Chondrocyte (in vitro differentiated cells): ENCODE measurements at regions not wholly inside any gene's neighbourhood (a gene's known extent, or its start where the extent isn't known, plus 50 kb on each side); places are given as distances from the start of the nearest gene placed in this dataset.

Experiments
- DNase-seq: peaks from one replicate; pipeline ENCODE4 v3.0.0; 2021; ENCODE audit warnings: mixed read lengths, low spot score
- H3K27ac Mint-ChIP-seq: one replicate; pipeline ENCODE4 v1.8.0; 2021; ENCODE audit warnings: mild to moderate bottlenecking, moderate library complexity, mixed read lengths; ENCODE audit not compliant: unreplicated experiment
- H3K27me3 Mint-ChIP-seq: 2 replicates; pipeline ENCODE4 v1.8.0; 2021; ENCODE audit warnings: low read depth, mixed read lengths
- H3K36me3 Mint-ChIP-seq: 2 replicates; pipeline ENCODE4 v1.8.0; 2021; ENCODE audit warnings: low read depth, mixed read lengths
- H3K4me1 Mint-ChIP-seq: 2 replicates; pipeline ENCODE4 v1.8.0; 2021; ENCODE audit warnings: low read depth, mild to moderate bottlenecking, mixed read lengths
- H3K4me3 Mint-ChIP-seq: one replicate; pipeline ENCODE4 v1.8.0; 2021; ENCODE audit warnings: mild to moderate bottlenecking, moderate library complexity, mixed read lengths; ENCODE audit not compliant: unreplicated experiment
- H3K9me3 Mint-ChIP-seq: 2 replicates; pipeline ENCODE4 v1.8.0; 2021; ENCODE audit warnings: low read depth, mixed read lengths
- TF ChIP-seq, protein P1 (sequence below): fragments of 200-600 bp; sonication (generic); IDR thresholded peaks from 2 replicates; pipeline ENCODE4 v1.5.0; 2021; ENCODE audit warnings: antibody characterized with exemption, mild to moderate bottlenecking, moderate library complexity

- no peak overlapping the region for H3K4me3 Mint-ChIP-seq
- TF ChIP-seq, protein P1, sequence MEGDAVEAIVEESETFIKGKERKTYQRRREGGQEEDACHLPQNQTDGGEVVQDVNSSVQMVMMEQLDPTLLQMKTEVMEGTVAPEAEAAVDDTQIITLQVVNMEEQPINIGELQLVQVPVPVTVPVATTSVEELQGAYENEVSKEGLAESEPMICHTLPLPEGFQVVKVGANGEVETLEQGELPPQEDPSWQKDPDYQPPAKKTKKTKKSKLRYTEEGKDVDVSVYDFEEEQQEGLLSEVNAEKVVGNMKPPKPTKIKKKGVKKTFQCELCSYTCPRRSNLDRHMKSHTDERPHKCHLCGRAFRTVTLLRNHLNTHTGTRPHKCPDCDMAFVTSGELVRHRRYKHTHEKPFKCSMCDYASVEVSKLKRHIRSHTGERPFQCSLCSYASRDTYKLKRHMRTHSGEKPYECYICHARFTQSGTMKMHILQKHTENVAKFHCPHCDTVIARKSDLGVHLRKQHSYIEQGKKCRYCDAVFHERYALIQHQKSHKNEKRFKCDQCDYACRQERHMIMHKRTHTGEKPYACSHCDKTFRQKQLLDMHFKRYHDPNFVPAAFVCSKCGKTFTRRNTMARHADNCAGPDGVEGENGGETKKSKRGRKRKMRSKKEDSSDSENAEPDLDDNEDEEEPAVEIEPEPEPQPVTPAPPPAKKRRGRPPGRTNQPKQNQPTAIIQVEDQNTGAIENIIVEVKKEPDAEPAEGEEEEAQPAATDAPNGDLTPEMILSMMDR, result no peak
- peaks cover 18% of the 10 kb centered on the region for H3K9me3 Mint-ChIP-seq
- no peaks in the 10 kb centered on the region for H3K4me1 Mint-ChIP-seq
- peaks cover 2% of the 10 kb centered on the region for H3K27me3 Mint-ChIP-seq
- H3K36me3 Mint-ChIP-seq, result no peaks in the 10 kb centered on the region
- H3K27ac Mint-ChIP-seq, result no peak overlapping the region
- DNase-seq, result no peak
Observed at GRCh38 chr5:2530609-2531008, 220.9 kb downstream of the IRX2 start.

DNA sequence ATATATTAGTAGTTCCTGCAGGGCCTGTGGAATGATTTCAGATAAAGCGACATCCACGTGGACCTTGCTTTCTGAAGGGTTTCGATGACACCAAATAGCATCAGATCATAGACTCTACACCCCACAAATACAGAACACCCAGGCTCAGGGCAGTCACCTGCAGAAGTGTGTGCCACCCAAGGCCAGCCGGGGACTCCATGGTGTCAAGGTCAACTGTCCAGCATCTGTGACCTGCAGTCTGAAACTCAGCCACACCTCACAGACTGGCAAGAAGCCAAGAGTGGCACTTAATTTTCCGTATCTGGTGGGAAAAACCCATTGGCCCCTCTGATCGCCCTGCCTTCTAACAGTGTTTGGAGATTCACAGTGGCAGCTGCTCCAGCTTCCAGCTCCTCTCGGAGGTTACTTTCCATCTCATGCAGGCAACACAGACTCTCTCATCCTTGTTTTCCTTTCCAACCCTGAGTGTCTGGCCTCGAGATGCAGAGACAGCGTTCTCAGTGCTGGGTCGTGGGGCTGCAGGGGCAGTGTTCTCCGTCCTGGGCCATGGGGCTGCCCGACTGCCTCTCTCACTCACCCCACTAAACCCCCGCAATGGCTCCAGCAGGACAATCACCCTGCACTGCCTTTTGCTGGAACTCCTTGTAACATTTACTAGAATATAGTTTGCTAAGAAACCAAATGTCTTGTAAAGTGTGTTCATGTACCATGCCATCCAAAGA lies 221.9 kb downstream of the IRX2 start:
- Mint-ChIP-seq H3K36me3 (no peaks in the 10 kb centered on the region), H3K27ac (no peak overlapping the region), H3K4me3 (no peak overlapping the region), H3K9me3 (peaks cover 18% of the 10 kb centered on the region), H3K27me3 (no peaks in the 10 kb centered on the region), H3K4me1 (no peaks in the 10 kb centered on the region)
- no peak for DNase-seq
- TF ChIP-seq, protein P1, result no peak

GRCh38 chr5:2525351-2525750 lies 226.1 kb downstream of the IRX2 start:
- TF ChIP-seq, protein P1, result no peak
- Mint-ChIP-seq H3K9me3 (peaks cover 18% of the 10 kb centered on the region), H3K27ac (no peak overlapping the region), H3K27me3 (no peaks in the 10 kb centered on the region), H3K4me1 (no peaks in the 10 kb centered on the region), H3K4me3 (no peak overlapping the region), H3K36me3 (no peaks in the 10 kb centered on the region)
- no peak for DNase-seq

GRCh38 chr5:2524620-2525019 lies 226.9 kb downstream of the IRX2 start:
- Mint-ChIP-seq H3K36me3 (no peaks in the 10 kb centered on the region), H3K4me1 (no peaks in the 10 kb centered on the region), H3K9me3 (peaks cover 18% of the 10 kb centered on the region), H3K4me3 (no peak overlapping the region), H3K27me3 (no peaks in the 10 kb centered on the region), H3K27ac (no peak overlapping the region)
- TF ChIP-seq, protein P1, result no peak
- DNase-seq, result no peak

- Mint-ChIP-seq H3K27me3 (no peaks in the 10 kb centered on the region), H3K27ac (no peak overlapping the region), H3K4me3 (no peak overlapping the region), H3K9me3 (peaks cover 11% of the 10 kb centered on the region), H3K36me3 (no peaks in the 10 kb centered on the region), H3K4me1 (no peaks in the 10 kb centered on the region)
- TF ChIP-seq, protein P1, result no peak
- DNase-seq, result no peak
Observed at GRCh38 chr5:2523180-2523579, 228.3 kb downstream of the IRX2 start.
